ENCODE measurements at regions not wholly inside any gene's neighbourhood (a gene's known extent, or its start where the extent isn't known, plus 50 kb on each side); places are given as distances from the start of the nearest gene placed in this dataset.

DNA sequence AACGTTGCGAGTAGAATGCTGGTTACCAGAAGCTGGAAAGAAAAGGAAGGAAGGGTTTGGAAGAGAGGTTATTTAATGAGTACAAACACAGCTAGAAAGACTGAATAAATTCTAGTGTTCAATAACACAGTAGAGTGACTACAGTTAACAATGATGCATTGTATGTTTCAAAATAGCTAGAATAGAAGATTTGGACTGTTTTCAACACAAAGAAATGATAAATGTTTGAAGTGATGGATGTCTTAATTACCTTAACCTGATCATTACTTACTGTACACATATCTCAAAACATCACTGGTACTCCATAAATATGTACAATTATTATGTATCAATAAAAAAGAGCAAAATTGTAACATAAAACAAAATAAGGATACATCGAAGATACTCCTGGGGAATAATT is 1221.8 kb upstream of the SEL1L start:
- Histone ChIP-seq H3K9ac (no peak overlapping the region), H3K4me2 (ENCODE audit: low read length) (no peak overlapping the region), H3K4me1 (no peaks in the 10 kb centered on the region), H3K27me3 (ENCODE audit: control insufficient read depth, insufficient read depth, low read length) (no peaks in the 10 kb centered on the region), H2AFZ (no peak overlapping the region), H3K79me2 (no peaks in the 10 kb centered on the region), H3K27ac (no peak overlapping the region), H3K36me3 (ENCODE audit: control insufficient read depth, insufficient read depth, low read length) (no peaks in the 10 kb centered on the region), H3K4me3 (ENCODE audit: low read depth, low read length) (no peak overlapping the region), H3K9me3 (ENCODE audit: control insufficient read depth, low read length) (no peaks in the 10 kb centered on the region)
- TF ChIP-seq, protein P1, sequence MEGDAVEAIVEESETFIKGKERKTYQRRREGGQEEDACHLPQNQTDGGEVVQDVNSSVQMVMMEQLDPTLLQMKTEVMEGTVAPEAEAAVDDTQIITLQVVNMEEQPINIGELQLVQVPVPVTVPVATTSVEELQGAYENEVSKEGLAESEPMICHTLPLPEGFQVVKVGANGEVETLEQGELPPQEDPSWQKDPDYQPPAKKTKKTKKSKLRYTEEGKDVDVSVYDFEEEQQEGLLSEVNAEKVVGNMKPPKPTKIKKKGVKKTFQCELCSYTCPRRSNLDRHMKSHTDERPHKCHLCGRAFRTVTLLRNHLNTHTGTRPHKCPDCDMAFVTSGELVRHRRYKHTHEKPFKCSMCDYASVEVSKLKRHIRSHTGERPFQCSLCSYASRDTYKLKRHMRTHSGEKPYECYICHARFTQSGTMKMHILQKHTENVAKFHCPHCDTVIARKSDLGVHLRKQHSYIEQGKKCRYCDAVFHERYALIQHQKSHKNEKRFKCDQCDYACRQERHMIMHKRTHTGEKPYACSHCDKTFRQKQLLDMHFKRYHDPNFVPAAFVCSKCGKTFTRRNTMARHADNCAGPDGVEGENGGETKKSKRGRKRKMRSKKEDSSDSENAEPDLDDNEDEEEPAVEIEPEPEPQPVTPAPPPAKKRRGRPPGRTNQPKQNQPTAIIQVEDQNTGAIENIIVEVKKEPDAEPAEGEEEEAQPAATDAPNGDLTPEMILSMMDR (IDR thresholded peaks at IDR 0.05) = no peak

- H3K9ac ChIP-seq = no peak overlapping the region
- H3K27ac ChIP-seq = no peak overlapping the region
- no peaks in the 10 kb centered on the region for H3K36me3 ChIP-seq (ENCODE audit: control insufficient read depth, insufficient read depth, low read length)
- H3K9me3 ChIP-seq (ENCODE audit: control insufficient read depth, low read length) = no peaks in the 10 kb centered on the region
- no peaks in the 10 kb centered on the region for H3K4me1 ChIP-seq
- no peaks in the 10 kb centered on the region for H3K79me2 ChIP-seq
- no peak overlapping the region for H2AFZ ChIP-seq
- no peak overlapping the region for H3K4me3 ChIP-seq (ENCODE audit: low read depth, low read length)
- H3K27me3 ChIP-seq (ENCODE audit: control insufficient read depth, insufficient read depth, low read length) = no peaks in the 10 kb centered on the region
- TF ChIP-seq, protein P1 (IDR thresholded peaks at IDR 0.05) = no peak
- no peak overlapping the region for H3K4me2 ChIP-seq (ENCODE audit: low read length)
Measured at GRCh38 chr14:82755923-82756322, 1222.3 kb upstream of the SEL1L start.

DNA sequence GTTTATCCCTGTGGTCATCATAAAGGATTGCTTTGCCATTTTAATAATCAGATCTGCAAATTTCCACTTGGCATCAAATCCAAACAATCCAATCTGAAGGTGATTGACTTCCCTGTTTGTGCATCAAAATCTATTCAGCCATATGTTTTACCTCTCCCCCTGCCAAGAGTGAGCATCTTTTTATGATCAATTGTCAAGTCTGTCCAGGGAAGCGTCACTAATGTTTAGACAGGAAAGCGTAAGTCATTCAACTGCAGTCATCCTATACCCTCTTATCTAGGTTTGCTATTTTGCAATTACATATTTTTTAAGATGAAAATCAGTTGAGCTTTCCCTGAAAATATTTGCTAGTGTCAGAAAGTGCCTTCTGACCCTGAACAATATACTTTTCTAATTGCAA is 1224.1 kb upstream of the SEL1L start:
- TF ChIP-seq, protein P1 (IDR thresholded peaks at IDR 0.05) = no peak
- Histone ChIP-seq H3K9me3 (ENCODE audit: control insufficient read depth, low read length) (no peaks in the 10 kb centered on the region), H3K27me3 (ENCODE audit: control insufficient read depth, insufficient read depth, low read length) (no peaks in the 10 kb centered on the region), H3K4me1 (no peaks in the 10 kb centered on the region), H3K4me2 (ENCODE audit: low read length) (no peak overlapping the region), H3K4me3 (ENCODE audit: low read depth, low read length) (no peak overlapping the region), H3K9ac (no peak overlapping the region), H2AFZ (no peak overlapping the region), H3K79me2 (no peaks in the 10 kb centered on the region), H3K36me3 (ENCODE audit: control insufficient read depth, insufficient read depth, low read length) (no peaks in the 10 kb centered on the region), H3K27ac (no peak overlapping the region)

- Histone ChIP-seq H3K36me3 (ENCODE audit: control insufficient read depth, insufficient read depth, low read length) (no peaks in the 10 kb centered on the region), H3K4me3 (ENCODE audit: low read depth, low read length) (no peak overlapping the region), H3K4me2 (ENCODE audit: low read length) (no peak overlapping the region), H3K27me3 (ENCODE audit: control insufficient read depth, insufficient read depth, low read length) (no peaks in the 10 kb centered on the region), H3K27ac (no peak overlapping the region), H3K4me1 (no peaks in the 10 kb centered on the region), H3K9me3 (ENCODE audit: control insufficient read depth, low read length) (no peaks in the 10 kb centered on the region), H2AFZ (no peak overlapping the region), H3K9ac (no peak overlapping the region), H3K79me2 (no peaks in the 10 kb centered on the region)
- TF ChIP-seq, protein P1 (IDR thresholded peaks at IDR 0.05) = no peak
Measured at GRCh38 chr14:82759656-82760055, 1226.0 kb upstream of the SEL1L start.

- Histone ChIP-seq H3K9ac (no peak overlapping the region), H3K4me2 (ENCODE audit: low read length) (no peak overlapping the region), H3K4me1 (no peaks in the 10 kb centered on the region), H3K9me3 (ENCODE audit: control insufficient read depth, low read length) (no peaks in the 10 kb centered on the region), H3K27me3 (ENCODE audit: control insufficient read depth, insufficient read depth, low read length) (no peaks in the 10 kb centered on the region), H3K4me3 (ENCODE audit: low read depth, low read length) (no peak overlapping the region), H3K36me3 (ENCODE audit: control insufficient read depth, insufficient read depth, low read length) (no peaks in the 10 kb centered on the region), H3K27ac (no peak overlapping the region), H3K79me2 (no peaks in the 10 kb centered on the region), H2AFZ (no peak overlapping the region)
- TF ChIP-seq, protein P1 (IDR thresholded peaks at IDR 0.05) = no peak
Measured at GRCh38 chr14:82766123-82766522, 1232.5 kb upstream of the SEL1L start.
